Lung (tissue), 11 donors: ENCODE measurements at regions not wholly inside any gene's neighbourhood (a gene's known extent, or its start where the extent isn't known, plus 50 kb on each side); places are given as distances from the start of the nearest gene placed in this dataset.

Experiments
- ATAC-seq: fragments of 200-7000 bp; cut with Tn5 transposase; one replicate; pipeline ENCODE4 v1.9.1; 2020; ENCODE audit warnings: moderate number of reproducible peaks; ENCODE audit not compliant: insufficient read depth, low FRiP score
- DNase-seq, 3 donors: peaks; one replicate each; pipeline ENCODE4 v3.0.0-alpha.2; 2013 to 2017
- H3K27ac ChIP-seq, 2 donors: one replicate each; pipeline ENCODE4 v1.5.1; 2013; ENCODE audit warnings: mild to moderate bottlenecking in 2 of 2, moderate library complexity in 2 of 2, control low read depth in 1 of 2, inconsistent platforms in 1 of 2, low read depth in 1 of 2, low read length in 1 of 2
- H3K27me3 ChIP-seq, 3 donors: one replicate each; pipeline ENCODE4 v1.5.1; 2013; ENCODE audit warnings: low read length in 2 of 3; ENCODE audit not compliant: control insufficient read depth in 3 of 3, insufficient read depth in 3 of 3
- H3K36me3 ChIP-seq, 4 donors: one replicate each; pipeline ENCODE4 v1.5.1; 2013; ENCODE audit warnings: low read length in 4 of 4, mild to moderate bottlenecking in 1 of 4, moderate library complexity in 1 of 4; ENCODE audit not compliant: control insufficient read depth in 4 of 4, insufficient read depth in 4 of 4
- H3K4me1 ChIP-seq, 5 donors: one replicate each; pipeline ENCODE4 v1.5.1; 2013; ENCODE audit warnings: low read length in 5 of 5, mild to moderate bottlenecking in 2 of 5, moderate library complexity in 1 of 5; ENCODE audit not compliant: control insufficient read depth in 5 of 5, insufficient read depth in 5 of 5
- H3K4me3 ChIP-seq: one replicate; pipeline ENCODE4 v1.5.1; 2013; ENCODE audit warnings: mild to moderate bottlenecking, control low read depth, moderate library complexity
- H3K9ac ChIP-seq, 2 donors: one replicate each; pipeline ENCODE4 v1.5.1; 2013; ENCODE audit warnings: low read length in 2 of 2, control low read depth in 1 of 2; ENCODE audit not compliant: insufficient read depth in 1 of 2
- H3K9me3 ChIP-seq, 4 donors: one replicate each; pipeline ENCODE4 v1.5.1; 2013; ENCODE audit warnings: low read length in 3 of 4, mild to moderate bottlenecking in 1 of 4, moderate library complexity in 1 of 4; ENCODE audit not compliant: control insufficient read depth in 4 of 4, insufficient read depth in 3 of 4
- CTCF ChIP-seq: IDR thresholded peaks from 2 replicates; pipeline ENCODE4 v1.5.1; 2012; ENCODE audit warnings: mild to moderate bottlenecking; ENCODE audit errors: control extremely low read depth, extremely low read depth
- WGBS, 2 donors: extraction: QIAGEN DNeasy Blood & Tissue Kit; methylation state at CpG; one replicate each; pipeline ENCODE4 v1.1.7; 2013; 5-methylcytosine and 5-hydroxymethylcytosine counted together
- donor health status: control.
- donor health status: control.
- donor health status: Bipolar disorder and iron deficiency.
- donor health status: healthy.
- donor health status: DM: yes; HTN: yes; CAD: no.

DNA sequence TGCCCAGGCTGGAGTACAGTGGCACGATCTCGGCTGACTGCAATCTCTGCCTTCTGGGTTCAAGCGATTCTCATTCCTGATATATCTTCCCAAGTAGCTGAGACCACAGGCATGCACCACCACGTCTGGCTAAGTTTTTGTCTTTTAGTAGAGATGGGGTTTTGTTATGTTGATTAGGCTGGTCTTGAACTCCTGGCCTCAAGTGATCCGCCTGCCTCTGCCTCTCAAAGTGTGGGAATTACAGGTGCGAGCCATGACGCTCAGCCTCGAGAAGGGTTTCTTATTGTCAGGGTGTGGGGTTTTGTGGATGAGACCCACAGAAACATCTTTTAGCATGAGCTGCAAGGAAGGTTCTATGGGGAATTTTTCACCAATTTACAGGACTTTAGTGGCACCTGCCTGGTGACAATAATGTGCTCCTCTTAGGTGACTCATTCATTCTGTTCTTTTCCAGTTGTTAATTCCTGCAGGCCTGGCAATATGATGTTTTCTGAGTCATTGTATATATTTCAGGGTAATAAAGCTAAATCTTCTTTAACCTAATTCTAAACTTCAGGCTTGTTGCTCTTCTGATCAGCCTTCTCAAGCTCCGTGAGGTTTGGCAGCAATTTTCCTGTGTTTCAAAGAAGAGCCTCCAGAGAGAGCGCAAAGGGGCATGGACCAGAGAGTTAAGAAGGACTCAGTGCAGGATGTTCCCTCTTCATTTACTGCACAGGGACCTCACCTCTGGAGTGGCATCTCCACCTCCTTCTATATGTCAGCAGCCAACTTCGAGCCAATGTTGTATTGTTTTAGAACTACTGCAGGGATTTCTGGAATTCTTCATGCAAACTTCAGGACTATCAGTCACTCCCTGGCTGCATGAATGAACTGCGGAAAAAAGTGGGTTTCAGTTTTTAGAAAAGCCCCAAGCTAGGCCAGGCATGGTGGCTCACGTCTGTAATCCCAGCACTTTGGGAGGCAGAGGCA is 77.8 kb upstream of the ZNF618 start:
- Histone ChIP-seq H3K36me3 (no peaks in the 10 kb centered on the region), H3K9me3 (no peaks in the 10 kb centered on the region), H3K9ac (no peak overlapping the region), H3K27me3 (peaks cover 0 to 8% (median 0%) of the 10 kb centered on the region in 3 donors), H3K4me1 (no peaks in the 10 kb centered on the region), H3K27ac (no peak overlapping the region), H3K4me3 (no peak overlapping the region)
- DNase-seq (no peak), ATAC-seq (no peak)
- WGBS, 2 donors: 86 to 90% methylated on average over 13 of the region's 13 CpGs
- TF ChIP-seq CTCF: no peak

GRCh38 chr9:113800276-113800675 is 75.8 kb upstream of the ZNF618 start:
- no peak for DNase-seq
- Histone ChIP-seq H3K9me3 (no peaks in the 10 kb centered on the region), H3K4me1 (no peaks in the 10 kb centered on the region), H3K4me3 (no peak overlapping the region), H3K27ac (no peak overlapping the region), H3K36me3 (no peaks in the 10 kb centered on the region), H3K27me3 (peaks cover 0 to 8% (median 0%) of the 10 kb centered on the region in 3 donors), H3K9ac (no peak overlapping the region)
- TF ChIP-seq CTCF: no peak
- no peak for ATAC-seq
- WGBS, 2 donors: 96% methylated on average over 2 of the region's 2 CpGs

DNA sequence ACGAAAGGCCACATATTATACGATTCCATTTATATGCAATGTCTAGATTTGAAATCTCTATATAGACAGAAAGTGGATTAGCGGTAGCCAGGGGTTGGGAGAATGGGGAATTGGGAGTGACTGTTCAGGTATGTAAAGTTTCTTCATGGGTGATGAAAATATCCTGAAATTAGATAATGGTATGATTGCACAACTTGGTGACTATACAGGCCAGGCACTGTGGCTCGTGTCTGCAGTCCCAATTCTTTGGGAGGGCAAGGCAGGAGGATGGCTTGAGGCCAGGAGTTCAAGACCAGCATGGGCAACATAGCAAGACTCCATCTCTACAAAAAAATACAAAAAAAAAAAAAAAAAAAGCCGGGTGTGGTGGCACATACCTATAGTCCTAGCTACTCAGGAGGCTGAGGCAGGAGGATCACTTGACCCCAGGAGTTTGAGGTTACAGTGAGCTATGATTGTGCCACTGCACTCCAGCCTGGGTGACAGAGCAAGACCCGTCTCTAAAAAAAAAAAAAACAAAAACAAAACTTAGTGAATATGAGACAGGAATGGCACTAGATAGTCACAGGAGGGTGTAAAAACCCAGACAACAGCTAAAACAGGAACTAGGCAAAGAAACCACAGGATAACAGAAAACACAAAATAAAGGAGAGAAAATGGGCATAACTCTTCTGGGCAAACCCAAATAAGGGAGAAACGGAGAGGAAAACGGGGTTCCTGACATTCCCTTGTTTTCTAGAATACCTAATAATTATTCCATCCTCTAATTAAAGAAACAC is 72.1 kb upstream of the ZNF618 start:
- TF ChIP-seq CTCF: no peak

More for the DNA sequence above, 72.1 kb upstream of the ZNF618 start:
- Histone ChIP-seq H3K9me3 (no peaks in the 10 kb centered on the region), H3K9ac (no peak overlapping the region), H3K36me3 (no peaks in the 10 kb centered on the region), H3K4me3 (no peak overlapping the region), H3K27ac (no peak overlapping the region), H3K4me1 (peaks cover 0 to 9% (median 5%) of the 10 kb centered on the region in 5 donors), H3K27me3 (no peaks in the 10 kb centered on the region)
- 51 to 75% methylated on average over 7 to 8 of the region's 8 CpGs for WGBS, 2 donors
- DNase-seq (no peak), ATAC-seq (no peak)
